ENCODE measurements at regions not wholly inside any gene's neighbourhood (a gene's known extent, or its start where the extent isn't known, plus 50 kb on each side); places are given as distances from the start of the nearest gene placed in this dataset.

DNA sequence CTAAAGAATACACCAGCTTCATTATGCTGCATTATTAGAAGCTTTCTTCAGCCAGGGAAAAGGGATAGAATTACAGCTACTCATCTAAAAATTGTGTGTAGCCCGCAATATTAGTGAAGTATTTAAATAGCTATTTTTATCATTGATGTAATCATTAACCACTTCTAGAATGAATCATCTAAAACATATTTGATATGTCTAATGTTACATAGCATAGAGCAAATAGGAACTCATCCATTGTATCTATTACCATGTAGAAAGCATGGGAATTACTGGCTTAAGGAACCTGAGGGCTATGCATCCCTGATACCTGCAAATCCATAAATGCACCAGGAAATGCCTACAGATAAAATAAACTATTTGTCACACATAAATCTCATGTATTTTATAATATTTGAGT lies 54.5 kb upstream of the VGLL3 start:
- WGBS, result 79% methylated on average over 1 of the region's 1 CpG
- intact Hi-C loops (cut with DNase I), result no loop called here
- H3K4me1 ChIP-seq, result no peaks in the 10 kb centered on the region
- no peak overlapping the region for H3K4me3 ChIP-seq
- no peaks in the 10 kb centered on the region for H3K9me3 ChIP-seq
- no peak overlapping the region for H3K27ac ChIP-seq (replicated peaks in 1 of 4)
- DNase-seq (ENCODE audit: extremely low spot score), result no peak
- no peaks in the 10 kb centered on the region for H3K27me3 ChIP-seq
- H3K36me3 ChIP-seq, result no peaks in the 10 kb centered on the region
- TF ChIP-seq, protein P1, sequence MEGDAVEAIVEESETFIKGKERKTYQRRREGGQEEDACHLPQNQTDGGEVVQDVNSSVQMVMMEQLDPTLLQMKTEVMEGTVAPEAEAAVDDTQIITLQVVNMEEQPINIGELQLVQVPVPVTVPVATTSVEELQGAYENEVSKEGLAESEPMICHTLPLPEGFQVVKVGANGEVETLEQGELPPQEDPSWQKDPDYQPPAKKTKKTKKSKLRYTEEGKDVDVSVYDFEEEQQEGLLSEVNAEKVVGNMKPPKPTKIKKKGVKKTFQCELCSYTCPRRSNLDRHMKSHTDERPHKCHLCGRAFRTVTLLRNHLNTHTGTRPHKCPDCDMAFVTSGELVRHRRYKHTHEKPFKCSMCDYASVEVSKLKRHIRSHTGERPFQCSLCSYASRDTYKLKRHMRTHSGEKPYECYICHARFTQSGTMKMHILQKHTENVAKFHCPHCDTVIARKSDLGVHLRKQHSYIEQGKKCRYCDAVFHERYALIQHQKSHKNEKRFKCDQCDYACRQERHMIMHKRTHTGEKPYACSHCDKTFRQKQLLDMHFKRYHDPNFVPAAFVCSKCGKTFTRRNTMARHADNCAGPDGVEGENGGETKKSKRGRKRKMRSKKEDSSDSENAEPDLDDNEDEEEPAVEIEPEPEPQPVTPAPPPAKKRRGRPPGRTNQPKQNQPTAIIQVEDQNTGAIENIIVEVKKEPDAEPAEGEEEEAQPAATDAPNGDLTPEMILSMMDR (IDR thresholded peaks at IDR 0.05), result no peak
- TF ChIP-seq EP300 (IDR thresholded peaks at IDR 0.05) (no peak), POLR2AphosphoS5 (IDR thresholded peaks at IDR 0.05) (no peak), POLR2A (IDR thresholded peaks at IDR 0.05; ENCODE audit: low read depth) (no peak)

DNA sequence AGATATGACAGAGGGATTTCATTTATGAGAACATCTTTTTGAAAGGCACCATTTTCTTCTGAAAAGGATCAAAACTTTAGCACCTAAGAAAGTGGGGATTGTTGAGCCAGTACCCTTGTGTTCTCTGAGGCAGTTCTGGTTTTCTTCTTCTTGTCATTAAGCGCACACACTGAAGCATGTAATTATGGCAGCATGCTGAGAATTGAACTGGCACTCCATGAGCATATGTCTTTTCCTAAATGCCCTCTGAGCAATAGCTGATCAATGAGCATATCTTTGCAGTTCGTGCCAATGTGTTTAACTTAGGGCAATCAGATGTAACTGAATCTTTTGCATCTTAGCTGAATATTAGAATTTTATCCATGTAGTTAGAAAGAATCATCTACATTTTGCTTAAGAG lies 53.9 kb upstream of the VGLL3 start:
- H3K4me1 ChIP-seq, result no peaks in the 10 kb centered on the region
- no peak overlapping the region for H3K27ac ChIP-seq (replicated peaks in 1 of 4)
- no peak overlapping the region for H3K4me3 ChIP-seq
- DNase-seq (ENCODE audit: extremely low spot score), result no peak
- H3K27me3 ChIP-seq, result no peaks in the 10 kb centered on the region
- no peaks in the 10 kb centered on the region for H3K9me3 ChIP-seq
- no peaks in the 10 kb centered on the region for H3K36me3 ChIP-seq
- WGBS, result 88% methylated on average over 2 of the region's 2 CpGs
- TF ChIP-seq POLR2AphosphoS5 (IDR thresholded peaks at IDR 0.05) (no peak), EP300 (IDR thresholded peaks at IDR 0.05) (no peak), POLR2A (IDR thresholded peaks at IDR 0.05; ENCODE audit: low read depth) (no peak)
- TF ChIP-seq, protein P1 (IDR thresholded peaks at IDR 0.05), result no peak
- intact Hi-C loops (cut with DNase I), result no loop called here

DNA sequence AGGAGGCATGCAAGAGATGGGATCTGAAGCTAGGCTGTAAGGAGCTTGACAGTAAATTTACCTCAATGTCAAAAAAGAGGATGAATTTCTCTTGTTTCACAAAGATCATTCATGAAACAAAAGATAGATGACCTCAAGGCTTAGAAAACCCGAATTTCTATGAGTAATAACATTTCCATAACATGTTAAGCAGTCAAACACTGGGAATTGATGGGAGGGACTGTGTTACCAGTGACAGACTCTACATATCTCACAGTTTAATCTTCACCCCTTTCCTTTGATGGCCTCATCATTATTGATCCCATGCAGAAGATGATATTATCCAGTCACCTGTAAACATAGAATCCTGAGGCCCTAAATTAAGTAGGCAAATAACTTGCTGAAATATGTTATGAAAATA lies 53.5 kb upstream of the VGLL3 start:
- 52% methylated on average over 1 of the region's 1 CpG for WGBS

DNA sequence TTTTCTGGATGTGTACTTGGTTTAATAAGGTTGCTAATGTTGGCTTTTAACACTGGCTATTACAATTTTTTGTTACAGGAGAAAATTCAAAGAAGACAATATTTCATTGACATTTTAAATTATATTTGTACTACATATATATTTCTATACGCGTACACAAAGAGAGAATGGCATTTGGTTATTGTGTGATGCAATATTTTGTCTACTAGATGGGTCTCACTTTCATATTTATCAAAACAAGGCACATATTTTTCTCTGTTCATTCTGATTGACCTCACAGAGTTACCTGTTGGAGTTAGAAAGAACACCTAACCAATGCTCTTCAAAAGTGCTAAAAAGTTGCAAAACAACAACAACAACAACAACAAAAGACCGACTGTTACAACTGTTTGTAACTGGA lies 50.2 kb upstream of the VGLL3 start:
- no peak overlapping the region for H3K4me3 ChIP-seq
- WGBS, result 58% methylated on average over 3 of the region's 3 CpGs
- no peaks in the 10 kb centered on the region for H3K27me3 ChIP-seq
- H3K9me3 ChIP-seq, result no peaks in the 10 kb centered on the region
- TF ChIP-seq POLR2AphosphoS5 (IDR thresholded peaks at IDR 0.05) (no peak), EP300 (IDR thresholded peaks at IDR 0.05) (no peak), POLR2A (IDR thresholded peaks at IDR 0.05; ENCODE audit: low read depth) (no peak)
- TF ChIP-seq, protein P1 (IDR thresholded peaks at IDR 0.05), result no peak
- DNase-seq (ENCODE audit: extremely low spot score), result no peak
- H3K27ac ChIP-seq (replicated peaks in 1 of 4), result no peak overlapping the region
- intact Hi-C loops (cut with DNase I), result no loop called here
- H3K4me1 ChIP-seq, result no peaks in the 10 kb centered on the region
- no peaks in the 10 kb centered on the region for H3K36me3 ChIP-seq

More for the DNA sequence above, 53.5 kb upstream of the VGLL3 start:
- TF ChIP-seq POLR2AphosphoS5 (IDR thresholded peaks at IDR 0.05), result no peak
- no peak for TF ChIP-seq POLR2A (IDR thresholded peaks at IDR 0.05; ENCODE audit: low read depth)
- no peak for TF ChIP-seq EP300 (IDR thresholded peaks at IDR 0.05)
- TF ChIP-seq, protein P1 (IDR thresholded peaks at IDR 0.05), result no peak
- Histone ChIP-seq H3K4me1 (no peaks in the 10 kb centered on the region), H3K27ac (replicated peaks in 1 of 4) (no peak overlapping the region), H3K27me3 (no peaks in the 10 kb centered on the region), H3K36me3 (no peaks in the 10 kb centered on the region), H3K4me3 (no peak overlapping the region), H3K9me3 (no peaks in the 10 kb centered on the region)
- intact Hi-C loops (cut with DNase I), result no loop called here
- no peak for DNase-seq (ENCODE audit: extremely low spot score)

Measured in esophagus muscularis mucosa (tissue), 4 donors.